ENCODE measurements at regions not wholly inside any gene's neighbourhood (a gene's known extent, or its start where the extent isn't known, plus 50 kb on each side); places are given as distances from the start of the nearest gene placed in this dataset.
"Not testable (repeated sequence)": the region's sequence is repeated elsewhere in the genome, so short reads cannot be mapped to it uniquely, and the experiment has no call there.

DNA sequence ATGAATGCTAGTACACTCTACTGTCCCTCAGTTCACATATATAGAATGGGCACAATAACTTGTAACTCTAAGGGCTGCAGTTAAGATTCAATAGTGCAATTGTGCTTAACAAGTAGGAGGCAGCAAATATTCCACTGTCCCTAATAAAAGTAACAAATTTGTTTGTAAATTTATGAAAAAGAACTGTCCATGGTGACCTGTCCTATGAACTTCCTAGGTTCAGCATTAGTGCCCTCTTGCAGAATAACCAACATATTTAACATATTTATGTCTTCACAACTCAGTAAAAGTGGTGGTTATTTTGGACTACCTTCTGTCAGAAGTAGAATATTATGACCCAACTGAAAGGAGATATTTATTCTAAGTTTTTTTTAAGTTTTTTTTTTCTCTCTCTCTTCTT lies 327.8 kb downstream of the CENPW start:
- no peak for DNase-seq

DNA sequence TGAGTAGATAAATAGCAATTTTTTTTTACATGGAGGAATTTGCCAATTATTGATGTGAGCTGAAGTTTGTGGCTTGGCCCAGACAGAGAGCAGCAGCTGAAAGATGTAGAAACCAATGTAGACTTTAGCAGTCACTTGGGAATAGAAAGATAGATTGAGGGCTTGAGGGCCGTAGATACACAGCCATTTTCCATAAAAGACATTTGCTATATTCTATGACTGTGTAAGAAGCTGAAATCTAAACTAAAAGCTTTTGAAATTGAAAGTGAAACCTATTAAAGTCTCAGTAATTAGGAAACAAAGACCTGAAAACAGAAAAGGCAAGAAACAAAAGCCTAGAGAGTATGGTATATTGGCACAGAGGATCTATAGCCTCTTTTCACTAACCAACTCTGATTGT lies 332.7 kb downstream of the CENPW start:
- DNase-seq: no peak

DNA sequence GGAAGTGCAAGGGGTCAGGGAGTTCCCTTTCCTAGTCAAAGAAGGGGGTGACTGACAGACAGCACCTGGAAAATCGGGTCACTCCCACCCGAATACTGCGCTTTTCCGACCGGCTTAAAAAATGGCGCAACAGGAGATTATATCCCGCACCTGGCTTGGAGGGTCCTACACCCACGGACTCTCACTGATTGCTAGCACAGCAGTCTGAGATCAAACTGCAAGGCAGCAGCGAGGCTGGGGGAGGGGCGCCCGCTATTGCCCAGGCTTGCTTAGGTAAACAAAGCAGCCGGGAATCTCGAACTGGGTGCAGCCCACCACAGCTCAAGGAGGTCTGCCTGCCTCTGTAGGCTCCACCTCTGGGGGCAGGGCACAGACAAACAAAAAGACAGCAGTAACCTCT lies 333.8 kb downstream of the CENPW start:
- not testable (repeated sequence) for DNase-seq

DNA sequence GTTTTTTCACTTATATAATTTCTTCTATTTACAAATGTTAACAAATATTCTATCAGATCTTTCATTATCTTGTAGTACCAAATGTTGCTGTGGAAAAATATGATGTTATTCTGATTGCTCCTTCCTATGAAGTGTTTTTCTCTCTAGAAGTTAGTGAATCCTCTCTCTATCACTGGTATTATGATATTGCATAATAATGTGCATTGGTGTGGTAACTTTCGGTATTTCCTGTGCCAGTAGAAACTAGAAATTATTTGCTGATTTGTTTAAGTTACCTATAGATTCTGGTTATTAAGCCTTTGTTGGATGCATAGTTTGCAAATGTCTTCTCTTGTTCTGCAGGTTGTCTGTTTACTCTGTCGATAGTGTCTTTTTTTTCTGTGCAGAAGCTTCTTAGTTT lies 342.5 kb downstream of the CENPW start:
- no peak for DNase-seq

DNA sequence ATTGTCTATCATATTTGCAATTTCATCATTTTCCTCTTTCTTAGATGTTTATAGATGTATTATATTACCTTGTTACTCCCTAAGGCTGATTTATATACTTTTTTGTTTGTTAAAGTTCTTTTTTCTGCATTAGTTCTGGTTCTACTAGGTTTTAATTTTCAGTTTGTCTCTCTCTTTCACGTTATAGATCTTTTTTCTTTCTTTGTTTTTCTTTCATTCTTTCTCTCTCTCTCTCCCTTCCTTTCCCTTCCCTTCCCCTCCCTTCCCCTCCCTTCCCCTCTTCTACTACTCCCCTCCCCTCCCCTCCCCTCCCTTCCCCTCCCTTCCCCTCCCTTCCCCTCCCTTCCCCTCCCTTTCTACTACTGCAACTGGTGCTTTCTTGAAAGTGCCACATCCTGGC lies 345.3 kb downstream of the CENPW start:
- no peak for DNase-seq

DNA sequence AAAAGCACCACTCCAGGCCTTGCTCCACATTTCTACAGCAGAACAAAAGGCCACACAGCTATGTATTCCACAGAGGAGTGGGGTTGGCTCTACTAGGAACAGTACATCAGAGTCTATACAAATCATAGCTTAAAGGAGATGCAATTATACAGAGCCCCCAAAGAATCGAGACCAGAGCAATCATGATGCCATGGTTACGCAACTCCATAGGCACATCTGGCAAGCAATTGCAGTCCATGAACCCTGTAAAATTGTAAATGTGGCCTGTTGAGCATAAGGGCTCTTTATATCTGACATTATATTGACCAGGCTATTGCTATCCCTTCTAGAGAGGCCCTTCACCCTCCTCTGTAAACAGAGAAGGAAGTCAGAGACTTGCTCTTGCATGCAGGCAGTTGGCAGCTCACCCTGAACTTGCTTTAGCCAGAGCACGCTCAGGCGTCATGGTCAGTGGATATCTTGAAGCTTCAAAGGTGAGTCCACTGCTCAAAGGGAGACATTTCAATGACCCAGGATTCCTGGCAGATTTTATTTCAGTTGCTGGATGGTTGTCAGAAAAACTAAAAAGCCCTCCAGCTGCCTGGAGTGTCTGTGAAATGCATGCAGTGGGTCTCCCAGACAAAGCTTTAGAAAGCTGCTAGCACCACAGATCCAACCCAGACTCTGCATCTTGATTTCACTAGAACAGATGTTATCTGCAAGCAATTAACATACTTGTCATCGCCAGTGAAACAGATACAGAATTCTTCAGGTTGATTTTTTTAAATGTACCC lies 357.2 kb downstream of the CENPW start:
- DNase-seq: no peak

DNA sequence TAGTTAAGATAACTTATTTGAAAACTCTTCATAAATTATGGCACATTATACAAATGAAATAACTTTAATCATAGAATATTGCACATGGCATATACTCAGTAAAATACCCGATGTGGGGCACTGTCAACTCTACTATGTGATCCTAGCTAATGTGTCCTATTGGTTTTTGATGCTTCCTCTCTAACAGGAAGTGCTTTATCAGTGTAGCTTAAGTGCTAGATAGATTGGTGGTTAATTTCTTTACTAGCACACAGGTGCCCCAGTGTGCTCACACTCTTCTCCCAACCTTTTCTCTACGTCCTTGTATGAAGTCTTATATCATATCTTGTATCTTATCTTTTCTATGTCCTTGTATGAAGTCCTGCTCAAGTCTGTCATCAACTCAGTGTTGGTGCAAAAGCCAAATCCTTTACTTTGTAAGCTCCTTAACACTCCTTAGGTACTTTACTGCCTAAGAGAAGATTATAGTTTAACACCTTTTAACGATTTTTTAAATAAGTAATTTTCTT lies 358.9 kb downstream of the CENPW start:
- no peak for DNase-seq

DNA sequence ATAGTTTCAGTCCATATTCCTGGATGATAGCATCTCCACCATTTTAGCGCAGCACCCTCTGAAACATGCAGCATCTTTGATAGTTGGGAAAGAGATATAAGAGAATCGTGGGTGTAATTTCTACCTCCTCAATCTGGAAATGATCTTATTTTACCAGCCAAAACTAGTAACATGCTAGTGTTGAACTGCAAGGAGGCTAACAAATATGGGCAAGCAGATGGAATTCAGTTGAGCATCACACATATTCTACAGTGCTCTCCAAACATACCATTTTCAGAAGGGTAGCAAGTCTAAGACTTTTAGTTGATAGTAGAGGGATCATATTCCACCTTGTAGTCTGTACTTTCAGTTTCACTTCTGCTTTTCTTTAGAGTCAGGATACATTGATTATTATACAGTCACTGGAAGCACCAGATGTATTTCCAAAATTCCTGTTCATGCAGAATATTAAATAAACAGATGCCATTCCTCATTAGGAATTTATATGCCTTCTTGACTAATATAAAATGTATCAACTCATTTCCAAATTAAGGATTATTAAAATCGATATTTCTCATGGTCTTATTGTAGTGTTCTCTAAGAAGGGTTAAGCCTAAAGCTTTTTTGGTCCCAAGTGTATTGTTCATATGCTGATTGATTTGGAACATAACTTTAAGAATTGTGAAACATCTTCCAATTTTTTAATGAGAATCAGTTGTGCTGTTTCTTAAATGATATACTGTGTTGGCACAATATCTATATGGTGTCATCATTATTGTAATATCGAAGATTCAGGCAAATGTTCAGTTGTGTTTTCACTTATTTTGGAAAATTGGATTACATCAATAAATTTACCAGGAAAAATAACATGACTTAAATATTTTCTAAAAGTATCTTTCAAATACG lies 362.0 kb downstream of the CENPW start:
- DNase-seq: no peak

DNA sequence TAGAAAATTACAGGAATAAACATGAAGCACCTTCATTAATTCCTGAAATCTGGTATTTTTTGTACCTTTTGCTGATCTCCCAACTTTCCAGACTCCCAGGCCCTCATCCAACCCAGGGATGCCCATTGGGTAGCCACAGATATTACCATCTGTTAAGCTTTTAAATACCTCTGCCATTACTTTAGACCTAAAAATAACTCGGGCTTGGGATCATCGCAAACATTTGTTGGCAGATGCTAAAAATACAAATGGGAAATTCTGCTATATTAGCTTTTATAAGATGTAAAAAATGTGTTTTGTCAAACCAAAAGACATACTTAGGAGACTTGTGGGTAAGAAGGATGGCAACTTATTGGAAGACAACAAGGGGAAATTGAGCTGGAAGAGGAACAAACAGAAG lies 376.1 kb downstream of the CENPW start:
- DNase-seq: no peak

DNA sequence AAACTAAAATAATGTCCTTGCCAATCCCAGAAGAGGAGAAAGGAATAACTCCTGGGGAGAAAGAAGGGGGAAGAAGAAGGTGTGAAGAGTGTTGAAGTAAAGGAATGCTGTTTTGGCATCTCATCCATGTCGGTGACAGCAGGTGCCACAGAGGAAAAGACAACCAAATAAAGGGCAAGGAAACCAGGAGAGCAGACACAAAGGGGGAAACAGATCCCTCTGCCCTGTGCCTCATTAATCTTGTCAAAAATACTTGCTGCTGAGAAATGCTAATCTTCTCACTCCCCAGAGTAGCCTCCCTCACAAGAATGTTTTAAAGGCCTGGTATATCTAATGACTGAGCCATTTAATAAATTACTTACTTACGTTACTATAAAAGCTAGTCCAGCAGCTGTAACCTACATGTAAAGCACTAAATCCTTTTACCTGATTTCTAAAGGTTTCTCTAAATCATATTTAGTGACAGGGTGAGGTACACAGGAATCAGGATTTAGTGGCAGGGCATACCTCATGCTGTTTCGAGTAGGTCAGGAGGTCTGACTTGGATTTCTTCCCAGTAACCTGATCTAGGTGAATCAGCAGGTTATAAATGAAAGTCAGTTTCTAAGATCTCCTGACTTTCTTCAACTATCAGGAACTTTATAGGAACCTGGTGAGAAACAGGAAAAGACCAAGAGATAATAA lies 377.1 kb downstream of the CENPW start:
- no peak for DNase-seq

DNA sequence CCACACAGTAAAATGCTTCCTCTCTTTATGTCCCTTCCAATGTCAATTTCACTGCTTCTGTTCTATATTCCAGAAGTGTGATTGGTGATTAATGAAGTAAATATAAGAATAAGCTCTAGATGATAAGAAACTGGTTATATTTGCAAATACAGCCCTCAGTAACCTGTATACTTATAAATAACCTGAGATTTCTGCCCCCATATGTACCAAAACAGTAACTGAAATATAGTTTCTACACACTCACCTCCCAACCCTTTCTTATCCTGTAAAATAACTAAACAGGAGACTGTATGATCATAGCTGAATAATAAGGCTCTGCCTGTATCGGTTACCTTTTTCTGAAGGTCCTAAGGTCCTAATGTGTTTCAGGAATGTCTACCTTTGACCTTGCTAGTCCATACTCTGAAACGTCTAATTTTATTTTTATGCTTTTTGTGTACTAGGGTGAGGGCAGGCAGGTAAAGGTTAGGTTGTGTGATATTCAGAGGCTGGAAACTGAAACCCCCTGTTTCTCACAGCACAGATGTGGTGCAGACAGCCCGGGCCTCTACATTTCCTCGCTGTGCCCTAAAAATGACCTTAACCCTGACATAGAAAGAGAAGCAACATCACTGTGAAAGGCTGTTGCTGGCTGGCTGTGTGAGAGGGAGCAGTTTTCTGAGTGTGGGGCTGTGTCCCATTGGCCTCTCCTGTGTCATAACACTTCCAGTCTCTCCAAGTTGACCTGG lies 378.8 kb downstream of the CENPW start:
- DNase-seq: no peak

DNA sequence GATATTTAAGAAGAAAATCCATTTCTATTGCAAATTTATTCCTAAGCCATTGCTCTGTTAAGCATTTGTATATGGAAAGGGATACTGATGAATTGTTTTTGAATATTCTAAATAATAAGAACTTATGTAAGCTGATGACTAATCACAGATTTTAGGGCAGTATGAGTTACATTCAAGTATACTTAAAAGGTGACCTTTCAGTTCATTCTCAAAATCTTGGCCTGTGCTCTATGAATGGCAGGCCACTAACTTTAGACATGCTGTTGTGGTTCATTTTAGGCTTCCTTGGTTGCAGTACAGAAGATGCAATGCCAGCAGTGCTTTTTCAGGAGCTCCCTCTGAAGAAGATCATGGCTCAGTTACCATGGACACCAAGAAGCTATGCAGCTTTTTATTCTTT lies 380.4 kb downstream of the CENPW start:
- DNase-seq: no peak

DNA sequence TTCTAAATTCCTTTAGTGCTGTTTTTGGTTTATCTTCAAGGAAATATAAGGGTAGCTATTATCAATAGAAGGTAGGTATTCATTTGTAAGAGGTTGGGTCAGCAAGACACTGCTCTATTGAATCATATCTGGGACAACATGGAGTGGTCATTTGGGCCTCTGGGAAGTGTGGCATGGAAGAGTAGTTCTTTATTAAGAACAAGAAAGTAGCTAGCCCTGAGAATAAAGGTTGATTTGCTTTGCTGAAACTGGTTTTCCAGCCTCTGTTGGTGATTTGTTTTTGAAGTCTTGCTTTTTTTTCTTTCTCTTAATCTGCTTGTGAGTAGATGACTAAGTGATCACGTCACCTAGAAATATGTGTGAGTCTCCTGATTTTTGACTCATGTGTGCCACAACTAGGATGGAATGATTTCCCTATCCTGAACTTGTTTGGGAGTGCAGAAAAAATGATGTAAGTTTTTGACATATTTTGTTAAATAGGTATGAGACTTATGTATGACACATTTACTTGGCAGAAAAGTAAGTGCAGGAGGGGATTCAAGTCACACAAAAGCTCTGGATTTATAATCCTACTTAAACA lies 381.8 kb downstream of the CENPW start:
- DNase-seq: no peak

DNA sequence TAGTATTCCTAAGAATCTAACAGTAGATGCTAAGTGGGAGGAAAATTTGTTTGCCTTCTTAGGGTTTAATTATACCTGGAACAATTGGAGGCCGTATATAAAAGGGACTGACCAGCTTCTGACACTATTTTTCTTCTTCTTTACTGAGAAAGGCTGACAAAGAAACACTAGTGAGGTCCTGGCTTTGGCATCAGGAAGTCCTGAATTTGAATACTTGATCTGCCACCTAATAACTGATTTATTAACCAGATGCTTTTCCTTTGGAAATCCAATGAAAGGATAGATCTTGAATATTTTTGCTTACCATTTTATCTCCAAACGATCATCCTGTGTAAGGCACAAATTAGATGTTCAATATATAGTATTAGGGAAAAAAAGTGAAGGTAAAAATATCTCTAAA lies 382.5 kb downstream of the CENPW start:
- no peak for DNase-seq

DNA sequence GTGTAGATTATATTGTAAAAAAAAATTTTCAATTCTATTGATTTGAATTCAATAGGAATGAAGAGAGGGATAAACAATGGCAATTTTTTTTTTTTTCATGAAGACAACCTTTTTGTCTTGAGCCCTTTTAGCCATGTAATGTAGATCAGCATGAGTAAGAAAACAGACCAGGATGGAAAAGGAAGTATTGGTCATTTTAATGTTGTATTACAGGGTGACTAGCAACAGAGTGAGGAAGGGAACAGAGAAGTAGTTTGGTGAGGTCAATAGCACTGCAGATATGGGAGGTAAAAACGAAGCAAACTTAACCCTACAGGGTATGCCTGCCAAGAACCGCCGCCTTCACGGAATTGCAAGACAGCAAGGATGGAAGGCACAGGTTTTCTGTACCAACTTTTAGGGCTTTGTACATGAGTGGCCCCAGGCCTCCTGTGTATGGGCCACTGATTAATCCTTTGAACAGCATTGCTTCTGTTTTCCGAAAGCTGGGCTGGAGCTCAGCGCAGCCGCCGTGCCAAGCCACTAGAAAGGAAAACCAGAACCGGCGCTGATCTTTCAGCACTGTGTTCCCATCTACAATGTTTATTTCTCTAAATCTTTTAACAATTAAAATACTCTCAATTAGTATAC lies 383.7 kb downstream of the CENPW start:
- no peak for DNase-seq

DNA sequence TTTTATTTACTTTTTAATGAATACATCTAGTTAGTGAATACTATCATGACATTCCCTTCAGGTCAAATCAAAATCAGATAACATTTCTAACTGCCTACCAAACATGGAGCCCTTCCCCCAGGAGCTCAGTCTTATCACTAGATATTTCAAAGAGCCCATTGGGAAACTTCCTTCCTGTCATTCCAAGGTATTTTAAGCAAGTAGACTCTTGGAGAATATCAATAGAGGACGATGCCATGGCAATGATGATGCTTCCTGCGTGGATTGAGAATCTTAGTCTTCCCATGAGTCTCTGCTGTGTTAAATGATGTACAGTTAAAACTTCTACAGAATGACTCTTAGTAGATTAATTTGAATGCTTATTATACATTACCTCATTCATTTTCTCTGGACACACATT lies 384.9 kb downstream of the CENPW start:
- DNase-seq: no peak

DNA sequence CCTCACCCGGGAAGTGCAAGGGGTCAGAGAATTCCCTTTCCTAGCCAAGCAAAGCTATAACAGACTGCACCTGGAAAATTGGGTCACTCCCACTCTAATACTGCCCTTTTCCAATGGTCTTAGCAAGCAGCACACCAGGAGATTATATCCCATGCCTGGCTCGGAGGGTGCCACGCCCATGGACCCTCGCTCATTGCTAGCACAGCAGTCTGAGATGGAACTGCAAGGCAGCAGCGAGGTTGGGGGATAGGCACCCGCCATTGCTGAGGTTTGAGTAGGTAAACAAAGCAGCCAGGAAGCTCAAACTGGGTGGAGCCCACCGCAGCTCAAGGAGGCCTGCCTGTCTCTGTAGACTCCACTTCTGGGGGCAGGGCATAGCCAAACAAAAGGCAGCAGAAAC lies 386.5 kb downstream of the CENPW start:
- DNase-seq: not testable (repeated sequence)

DNA sequence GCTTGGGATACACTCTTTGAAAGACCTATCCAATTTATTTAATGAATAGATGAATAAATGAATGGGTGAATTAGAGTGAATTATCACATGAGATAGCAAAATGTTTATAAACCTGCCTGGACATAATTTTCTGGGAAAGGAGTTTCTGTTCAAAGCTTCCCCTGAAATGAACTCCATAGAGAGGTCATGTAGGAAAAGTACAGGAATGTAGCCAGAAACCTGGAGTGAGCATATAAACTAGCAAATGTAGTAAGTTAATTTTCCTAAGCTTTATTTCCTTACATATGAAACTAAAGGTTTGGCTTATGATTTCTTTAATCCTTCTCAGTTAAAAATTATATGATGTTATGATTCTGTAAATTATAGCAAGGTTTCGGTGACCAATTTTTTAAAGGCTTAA lies 380.3 kb upstream of the RSPO3 start:
- DNase-seq: no peak

DNA sequence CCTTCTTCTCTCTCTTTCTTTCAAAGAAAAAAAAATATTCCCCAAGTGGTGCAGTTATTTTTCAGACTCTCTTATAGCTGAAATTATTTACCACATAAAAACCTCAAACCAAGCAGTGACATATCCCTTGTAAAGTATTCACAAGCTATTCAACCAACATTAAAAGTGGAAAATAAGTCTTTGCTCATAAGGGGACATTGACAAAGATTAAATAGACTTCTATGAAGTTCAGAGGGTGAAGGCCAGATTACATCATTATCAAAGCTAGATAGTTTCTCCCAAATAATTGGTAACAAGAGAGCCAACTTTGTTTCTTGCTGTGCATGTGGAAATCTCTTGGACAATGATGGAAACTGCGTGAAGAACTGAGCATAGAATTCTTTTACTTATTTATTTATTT lies 379.8 kb upstream of the RSPO3 start:
- DNase-seq: no peak

DNA sequence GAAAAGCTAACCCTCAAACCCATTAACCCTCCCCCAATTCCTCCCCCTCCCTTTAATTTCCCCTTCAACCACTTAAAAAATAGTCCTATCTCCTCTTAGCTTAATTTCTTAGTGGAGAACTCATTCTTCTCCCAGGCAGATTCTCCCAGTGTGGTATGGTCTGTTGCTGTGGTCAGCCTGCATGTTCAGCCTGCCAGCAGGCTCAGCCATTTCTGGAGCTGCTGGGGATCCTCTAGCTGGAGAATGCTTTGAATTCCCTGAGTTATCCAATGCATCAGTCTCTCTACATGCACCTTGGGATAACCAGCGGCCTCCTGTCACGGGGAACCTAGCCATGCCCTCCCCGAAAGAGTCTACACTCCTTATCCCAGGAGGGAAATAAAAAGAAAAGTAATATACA lies 375.4 kb upstream of the RSPO3 start:
- no peak for DNase-seq
